Esophagus muscularis mucosa (tissue), 4 donors: ENCODE measurements at regions not wholly inside any gene's neighbourhood (a gene's known extent, or its start where the extent isn't known, plus 50 kb on each side); places are given as distances from the start of the nearest gene placed in this dataset.

Experiments
- DNase-seq: peaks from one replicate; pipeline ENCODE4 v3.0.0-alpha.2; 2017; ENCODE audit errors: extremely low spot score
- H3K27ac ChIP-seq, 4 donors: fragments of 200-600 bp; sonication (generic); replicated peaks in 1 of 4; 1 replicate in 3 of 4; 2 replicates in 1 of 4; pipeline ENCODE4 v1.5.1; 2016 to 2019; ENCODE audit warnings: mild to moderate bottlenecking in 1 of 4
- H3K27me3 ChIP-seq, 4 donors: fragments of 200-600 bp; sonication (generic); one replicate each; pipeline versions ENCODE4 v1.5.1 to v1.6.0; 2016 to 2019
- H3K36me3 ChIP-seq, 4 donors: fragments of 200-600 bp; sonication (generic); one replicate each; pipeline ENCODE4 v1.5.1; 2016 to 2019
- H3K4me1 ChIP-seq, 4 donors: fragments of 200-600 bp; sonication (generic); one replicate each; pipeline ENCODE4 v1.5.1; 2016 to 2019
- H3K4me3 ChIP-seq, 4 donors: fragments of 200-600 bp; sonication (generic); 1 replicate in 2 of 4; 2 replicates in 2 of 4; pipeline ENCODE4 v1.5.1; 2016 to 2019; ENCODE audit warnings: mild to moderate bottlenecking in 4 of 4, moderate library complexity in 1 of 4
- H3K9me3 ChIP-seq, 4 donors: fragments of 200-600 bp; sonication (generic); 1 replicate in 3 of 4; 2 replicates in 1 of 4; pipeline ENCODE4 v1.5.1; 2016 to 2019
- CTCF ChIP-seq, 3 experiments: fragments of 200-600 bp in 2 of 3; fragments of 450-650 bp in 1 of 3; sonication (generic) in 2 of 3; IDR thresholded peaks; one replicate each; pipeline ENCODE4 v1.5.1; 2017 to 2019; ENCODE audit warnings: antibody characterized with exemption in 3 of 3, mild to moderate bottlenecking in 2 of 3, moderate library complexity in 1 of 3
- EP300 ChIP-seq: sonication (generic); formaldehyde crosslinking; IDR thresholded peaks from one replicate; pipeline ENCODE4 v1.6.1; 2017; ENCODE audit warnings: antibody characterized with exemption
- POLR2A ChIP-seq: fragments of 450-650 bp; IDR thresholded peaks from one replicate; pipeline ENCODE4 v1.6.1; 2017; ENCODE audit warnings: antibody characterized with exemption, moderate library complexity, mild to moderate bottlenecking, low read depth
- POLR2AphosphoS5 ChIP-seq, 2 donors: sonication (generic); formaldehyde crosslinking; IDR thresholded peaks; one replicate each; pipeline ENCODE4 v1.6.1; 2017; ENCODE audit warnings: antibody characterized with exemption in 2 of 2
- WGBS: methylation state at CpG from one replicate; pipeline ENCODE4 v1.1.5; 2018; 5-methylcytosine and 5-hydroxymethylcytosine counted together
- intact Hi-C: fragments of 100-400 bp; cut with DNase I; formaldehyde crosslinking; loops from one replicate; pipeline ENCODE4 v1.15.1; 2023

DNA sequence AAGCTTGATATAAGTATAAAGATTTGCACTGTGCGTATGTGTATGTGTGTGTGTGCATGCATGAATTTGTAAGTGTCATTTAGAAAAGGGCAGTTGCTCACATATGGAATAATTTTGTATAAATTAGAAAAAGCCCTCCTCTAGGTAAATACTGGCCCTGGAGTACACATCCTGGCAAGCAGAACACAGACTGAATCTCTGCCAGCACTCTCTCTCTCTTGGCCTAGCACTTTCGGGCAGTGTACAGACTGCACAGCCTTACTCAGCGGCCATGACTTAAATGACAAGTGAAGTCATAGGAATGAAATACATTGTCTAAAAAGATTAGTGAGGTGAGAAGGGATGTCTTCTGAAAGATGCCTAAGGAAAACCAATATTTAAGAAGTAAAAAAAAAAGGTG, 214.1 kb downstream of the RDH14 start:
- DNase-seq, result no peak
- Histone ChIP-seq H3K4me3 (no peak overlapping the region), H3K36me3 (no peaks in the 10 kb centered on the region), H3K27me3 (no peaks in the 10 kb centered on the region), H3K27ac (no peak overlapping the region), H3K4me1 (peaks cover 0 to 20% (median 12%) of the 10 kb centered on the region in 4 donors), H3K9me3 (no peaks in the 10 kb centered on the region)
- intact Hi-C loops, result no loop called here
- TF ChIP-seq CTCF (IDR thresholded peaks at IDR 0.05) (no peak), POLR2A (no peak), POLR2AphosphoS5 (IDR thresholded peaks at IDR 0.05) (no peak), EP300 (no peak)
- 55% methylated on average over 3 of the region's 3 CpGs for whole genome bisulfite sequencing

- H3K36me3 ChIP-seq, result no peaks in the 10 kb centered on the region
- H3K9me3 ChIP-seq, result no peaks in the 10 kb centered on the region
- peaks cover 0 to 20% (median 12%) of the 10 kb centered on the region in 4 donors for H3K4me1 ChIP-seq
- TF ChIP-seq CTCF (IDR thresholded peaks at IDR 0.05) (no peak), POLR2A (no peak), POLR2AphosphoS5 (IDR thresholded peaks at IDR 0.05) (no peak), EP300 (no peak)
- DNase-seq, result no peak
- intact Hi-C loops, result no loop called here
- H3K4me3 ChIP-seq, result no peak overlapping the region
- no peaks in the 10 kb centered on the region for H3K27me3 ChIP-seq
- 78% methylated on average over 5 of the region's 5 CpGs for WGBS
- H3K27ac ChIP-seq, result no peak overlapping the region
These were observed 214.6 kb downstream of the RDH14 start for GRCh38 chr2:18345848-18346247.

GRCh38 chr2:18342901-18343300, 217.6 kb downstream of the RDH14 start:
- H3K4me3 ChIP-seq, result no peak overlapping the region
- DNase-seq, result no peak
- H3K9me3 ChIP-seq, result no peaks in the 10 kb centered on the region
- intact Hi-C loops, result no loop called here
- H3K27me3 ChIP-seq, result no peaks in the 10 kb centered on the region
- TF ChIP-seq POLR2AphosphoS5 (IDR thresholded peaks at IDR 0.05) (no peak), EP300 (no peak), CTCF (IDR thresholded peaks at IDR 0.05) (no peak), POLR2A (no peak)
- no peaks in the 10 kb centered on the region for H3K36me3 ChIP-seq
- H3K27ac ChIP-seq, result no peak overlapping the region
- WGBS, result 87% methylated on average over 6 of the region's 6 CpGs
- peaks cover 0 to 20% (median 12%) of the 10 kb centered on the region in 4 donors for H3K4me1 ChIP-seq

DNA sequence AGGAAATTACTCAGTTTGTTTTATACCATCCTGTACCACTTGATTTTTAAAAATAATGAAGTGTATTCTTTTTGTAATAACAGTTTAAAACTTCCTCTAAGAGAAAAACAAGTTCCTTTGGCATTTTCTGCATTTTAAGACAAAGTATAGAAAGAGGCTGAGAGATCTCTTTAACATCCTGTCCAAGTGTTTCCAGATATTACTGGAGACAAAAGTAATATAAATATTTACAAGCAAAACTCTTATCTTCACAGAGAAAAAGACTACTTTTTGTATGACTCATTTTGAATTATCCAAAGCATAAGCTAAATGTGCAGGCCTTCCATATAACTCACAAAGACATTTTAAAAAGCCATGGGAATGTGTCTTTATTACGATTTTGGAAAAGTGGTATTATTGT, 221.1 kb downstream of the RDH14 start:
- Histone ChIP-seq H3K4me1 (no peaks in the 10 kb centered on the region), H3K9me3 (no peaks in the 10 kb centered on the region), H3K4me3 (no peak overlapping the region), H3K36me3 (no peaks in the 10 kb centered on the region), H3K27me3 (no peaks in the 10 kb centered on the region), H3K27ac (no peak overlapping the region)
- intact Hi-C loops, result no loop called here
- no peak for TF ChIP-seq POLR2A
- no peak for TF ChIP-seq EP300
- no peak for TF ChIP-seq POLR2AphosphoS5 (IDR thresholded peaks at IDR 0.05)
- TF ChIP-seq CTCF (IDR thresholded peaks at IDR 0.05), result no peak
- DNase-seq, result no peak
- 54% methylated on average over 1 of the region's 1 CpG for WGBS

DNA sequence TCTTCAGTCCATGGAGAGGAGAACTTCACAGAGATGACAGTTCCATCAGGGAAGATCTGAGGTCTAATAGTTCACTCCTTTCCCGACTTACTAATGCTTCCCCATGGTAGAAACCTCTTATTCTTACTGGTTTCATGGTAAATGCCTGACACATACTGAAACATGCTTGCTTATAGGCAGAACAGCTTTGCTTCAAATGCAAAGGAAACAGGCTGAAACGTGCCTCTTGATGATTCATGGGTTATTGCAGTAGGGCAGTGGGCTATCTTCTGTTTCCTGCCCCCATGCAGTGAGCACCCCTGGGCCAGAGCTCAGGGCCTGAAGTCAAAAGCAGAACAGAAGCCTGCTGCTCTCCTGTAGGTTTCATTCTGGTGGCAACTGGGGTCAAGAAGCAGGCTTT, 223.5 kb downstream of the RDH14 start:
- no peaks in the 10 kb centered on the region for H3K4me1 ChIP-seq
- H3K36me3 ChIP-seq, result no peaks in the 10 kb centered on the region
- TF ChIP-seq EP300 (no peak), POLR2A (no peak), CTCF (IDR thresholded peaks at IDR 0.05) (no peak), POLR2AphosphoS5 (IDR thresholded peaks at IDR 0.05) (no peak)
- no peaks in the 10 kb centered on the region for H3K9me3 ChIP-seq
- WGBS, result 62% methylated on average over 2 of the region's 2 CpGs
- no peak for DNase-seq
- no peak overlapping the region for H3K4me3 ChIP-seq
- intact Hi-C loops, result no loop called here
- no peaks in the 10 kb centered on the region for H3K27me3 ChIP-seq
- H3K27ac ChIP-seq, result no peak overlapping the region
